Gastrocnemius medialis (tissue), 4 donors: ENCODE measurements at regions not wholly inside any gene's neighbourhood (a gene's known extent, or its start where the extent isn't known, plus 50 kb on each side); places are given as distances from the start of the nearest gene placed in this dataset.

Source experiments
- ATAC-seq, 2 donors: fragments of 150-250 bp; one replicate each; pipeline ENCODE4 v1.9.1; 2016
- DNase-seq, 2 donors: peaks; one replicate each; pipeline ENCODE4 v3.0.0-alpha.2; 2019
- H3K27ac ChIP-seq, 4 donors: fragments of 200-600 bp; sonication (generic); 1 replicate in 1 of 4; 2 replicates in 3 of 4; pipeline ENCODE4 v1.5.1; 2016 to 2018; ENCODE audit warnings: mild to moderate bottlenecking in 2 of 4, moderate library complexity in 1 of 4
- H3K27me3 ChIP-seq, 3 donors: fragments of 200-600 bp; sonication (generic) in 2 of 3; 1 replicate in 1 of 3; 2 replicates in 2 of 3; pipeline versions ENCODE4 v1.5.1 to v1.6.0; 2016 to 2019; ENCODE audit warnings: mild to moderate bottlenecking in 1 of 3, moderate library complexity in 1 of 3
- H3K36me3 ChIP-seq, 2 donors: fragments of 200-600 bp; sonication (generic) in 1 of 2; one replicate each; pipeline ENCODE4 v1.5.1; 2017 to 2018
- H3K4me1 ChIP-seq, 2 donors: fragments of 200-600 bp; sonication (generic) in 1 of 2; one replicate each; pipeline ENCODE4 v1.5.1; 2016 to 2017; ENCODE audit warnings: mild to moderate bottlenecking in 2 of 2
- H3K4me3 ChIP-seq, 4 donors: fragments of 200-600 bp; sonication (generic) in 3 of 4; 1 replicate in 1 of 4; 2 replicates in 3 of 4; pipeline ENCODE4 v1.5.1; 2016 to 2019; ENCODE audit warnings: mild to moderate bottlenecking in 2 of 4
- H3K9me3 ChIP-seq, 3 donors: fragments of 200-600 bp; sonication (generic) in 2 of 3; 1 replicate in 1 of 3; 2 replicates in 2 of 3; pipeline ENCODE4 v1.5.1; 2016 to 2019
- CTCF ChIP-seq, 5 experiments: fragments of 450-650 bp in 3 of 5; fragments of 200-600 bp in 2 of 5; sonication (generic) in 2 of 5; IDR thresholded peaks in 4 of 5; conservative IDR thresholded peaks in 1 of 5; 1 replicate in 4 of 5; 2 replicates in 1 of 5; pipeline ENCODE4 v1.5.1; 2016 to 2019; ENCODE audit warnings: antibody characterized with exemption in 5 of 5, mild to moderate bottlenecking in 3 of 5, moderate library complexity in 3 of 5
- POLR2A ChIP-seq, 2 donors: fragments of 450-650 bp; IDR thresholded peaks; one replicate each; pipeline ENCODE4 v1.6.1; 2017; ENCODE audit warnings: antibody characterized with exemption in 2 of 2, mild to moderate bottlenecking in 2 of 2, moderate library complexity in 2 of 2
- in situ Hi-C, 4 donors: fragments of 200-750 bp; cut with MboI; loops; one replicate each; pipeline versions ENCODE4 v1.15.0 to v1.8.0; 2017; ENCODE audit warnings: low sequenced_read_pairs in 4 of 4
- intact Hi-C: fragments of 100-400 bp; cut with DNase I; formaldehyde crosslinking; loops from one replicate; pipeline ENCODE4 v1.15.1; 2023; ENCODE audit warnings: low total_unique reads

GRCh38 chrX:874061-874460, 243.5 kb downstream of the SHOX start:
- no peak for ATAC-seq
- H3K27me3 ChIP-seq = no peaks in the 10 kb centered on the region
- DNase-seq = no peak
- H3K4me3 ChIP-seq = no peak overlapping the region
- in situ Hi-C loops (no loop called here), intact Hi-C loops (no loop called here)
- H3K9me3 ChIP-seq = no peaks in the 10 kb centered on the region
- H3K27ac ChIP-seq = no peak overlapping the region
- no peak for TF ChIP-seq CTCF (IDR thresholded peaks at IDR 0.05 in 4 of 5, conservative IDR thresholded peaks at IDR 0.05 in 1 of 5)
- TF ChIP-seq POLR2A (IDR thresholded peaks at IDR 0.05) = no peak
- H3K4me1 ChIP-seq = no peaks in the 10 kb centered on the region
- no peaks in the 10 kb centered on the region for H3K36me3 ChIP-seq

- Histone ChIP-seq H3K27me3 (no peaks in the 10 kb centered on the region), H3K27ac (no peak overlapping the region), H3K4me1 (no peaks in the 10 kb centered on the region), H3K36me3 (no peaks in the 10 kb centered on the region), H3K9me3 (no peaks in the 10 kb centered on the region), H3K4me3 (no peak overlapping the region)
- ATAC-seq = no peak
- no peak for TF ChIP-seq POLR2A (IDR thresholded peaks at IDR 0.05)
- TF ChIP-seq CTCF (IDR thresholded peaks at IDR 0.05 in 4 of 5, conservative IDR thresholded peaks at IDR 0.05 in 1 of 5) = no peak
- in situ Hi-C loops = no loop called here
- intact Hi-C loops = no loop called here
- DNase-seq = no peak
Observed at GRCh38 chrX:873016-873415, 242.4 kb downstream of the SHOX start.

- H3K36me3 ChIP-seq = no peaks in the 10 kb centered on the region
- in situ Hi-C loops (no loop called here), intact Hi-C loops (no loop called here)
- no peaks in the 10 kb centered on the region for H3K4me1 ChIP-seq
- DNase-seq (no peak), ATAC-seq (no peak)
- H3K27me3 ChIP-seq = peaks cover 0 to 3% (median 0%) of the 10 kb centered on the region in 3 donors
- TF ChIP-seq POLR2A (IDR thresholded peaks at IDR 0.05) = no peak
- TF ChIP-seq CTCF (IDR thresholded peaks at IDR 0.05 in 4 of 5, conservative IDR thresholded peaks at IDR 0.05 in 1 of 5) = no peak
- H3K9me3 ChIP-seq = no peaks in the 10 kb centered on the region
- H3K4me3 ChIP-seq = no peak overlapping the region
- no peak overlapping the region for H3K27ac ChIP-seq
Observed at GRCh38 chrX:872090-872489, 241.5 kb downstream of the SHOX start.

GRCh38 chrX:871626-872025, 241.0 kb downstream of the SHOX start:
- ATAC-seq (no peak), DNase-seq (no peak)
- Histone ChIP-seq H3K36me3 (no peaks in the 10 kb centered on the region), H3K27me3 (peaks cover 0 to 3% (median 0%) of the 10 kb centered on the region in 3 donors), H3K9me3 (no peaks in the 10 kb centered on the region), H3K4me1 (no peaks in the 10 kb centered on the region), H3K27ac (no peak overlapping the region), H3K4me3 (no peak overlapping the region)
- no peak for TF ChIP-seq CTCF (IDR thresholded peaks at IDR 0.05 in 4 of 5, conservative IDR thresholded peaks at IDR 0.05 in 1 of 5)
- no peak for TF ChIP-seq POLR2A (IDR thresholded peaks at IDR 0.05)
- in situ Hi-C loops = no loop called here
- intact Hi-C loops = no loop called here

DNA sequence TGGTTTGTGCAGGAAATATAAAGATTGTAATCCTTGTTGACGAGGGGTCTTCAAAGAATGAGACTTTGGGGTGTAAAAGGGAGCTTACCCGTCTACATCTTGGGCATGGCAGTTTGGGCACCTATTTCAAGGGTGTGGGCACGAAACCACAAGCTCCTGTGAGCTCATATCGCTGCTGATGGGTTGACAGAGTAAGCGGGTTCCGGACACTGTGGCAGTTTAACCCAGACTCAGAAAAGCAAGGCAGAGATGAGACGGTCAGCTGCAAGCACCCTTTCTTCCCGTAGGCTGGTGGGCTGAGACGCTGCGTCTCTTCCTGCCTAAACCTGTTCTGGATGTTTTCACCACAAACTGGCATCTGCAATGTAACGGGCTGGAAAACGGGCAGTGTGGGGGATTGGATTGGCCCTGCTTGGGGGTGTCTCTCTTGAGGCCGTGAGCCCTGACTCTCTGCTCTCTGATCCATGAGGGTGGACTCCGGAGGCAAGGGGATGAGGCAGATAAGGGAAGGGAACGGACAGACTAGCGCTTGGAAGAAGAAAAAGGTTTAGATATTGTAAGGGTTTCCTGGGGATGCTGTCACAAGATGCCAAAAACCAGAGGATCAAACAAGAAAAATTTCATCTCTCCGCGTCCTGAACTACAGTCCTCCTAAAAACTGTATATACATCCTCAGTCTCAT, 237.5 kb downstream of the SHOX start:
- intact Hi-C loops = no loop called here
- in situ Hi-C loops = no loop called here
- DNase-seq (no peak), ATAC-seq (no peak)
- Histone ChIP-seq H3K4me1 (no peaks in the 10 kb centered on the region), H3K27me3 (peaks cover 0 to 3% (median 0%) of the 10 kb centered on the region in 3 donors), H3K4me3 (no peak overlapping the region), H3K27ac (no peak overlapping the region), H3K36me3 (no peaks in the 10 kb centered on the region), H3K9me3 (no peaks in the 10 kb centered on the region)
- TF ChIP-seq POLR2A (IDR thresholded peaks at IDR 0.05) = no peak
- no peak for TF ChIP-seq CTCF (IDR thresholded peaks at IDR 0.05 in 4 of 5, conservative IDR thresholded peaks at IDR 0.05 in 1 of 5)
